ENCODE measurements at regions not wholly inside any gene's neighbourhood (a gene's known extent, or its start where the extent isn't known, plus 50 kb on each side); places are given as distances from the start of the nearest gene placed in this dataset.

- TF ChIP-seq POLR2A (IDR thresholded peaks at IDR 0.05; ENCODE audit: low read depth, low read length) (no peak), TAF1 (IDR thresholded peaks at IDR 0.05; ENCODE audit: low read depth, low read length) (no peak), POLR2AphosphoS5 (IDR thresholded peaks at IDR 0.05; ENCODE audit: low read depth, low read length) (no peak), SPI1 (IDR thresholded peaks at IDR 0.05; ENCODE audit: low read depth, low read length) (no peak), POU2F2 (IDR thresholded peaks at IDR 0.05; ENCODE audit: low read depth, low read length) (no peak), PAX5 (IDR thresholded peaks at IDR 0.05; ENCODE audit: insufficient read depth, low read length, severe bottlenecking) (no peak)
These were observed 90.0 kb upstream of the IGFBP3 start for GRCh38 chr7:46011059-46011458.
